ENCODE measurements at regions not wholly inside any gene's neighbourhood (a gene's known extent, or its start where the extent isn't known, plus 50 kb on each side); places are given as distances from the start of the nearest gene placed in this dataset.

GRCh38 chr18:76668546-76668945, 153.8 kb upstream of the ZNF236 start:
- TF ChIP-seq CTCF (IDR thresholded peaks at IDR 0.05) (no peak), POLR2A (IDR thresholded peaks at IDR 0.05) (no peak)

All from right lobe of liver (tissue), 4 donors.